ENCODE measurements at regions not wholly inside any gene's neighbourhood (a gene's known extent, or its start where the extent isn't known, plus 50 kb on each side); places are given as distances from the start of the nearest gene placed in this dataset.

GRCh38 chr14:94903338-94903737 is 133.4 kb upstream of the GSC start:
- Histone ChIP-seq H3K79me2 (ENCODE audit: insufficient read depth, low read depth, low read length) (no peaks in the 10 kb centered on the region), H3K4me2 (ENCODE audit: low read length) (no peak overlapping the region), H3K27ac (ENCODE audit: low read depth, low read length, poor library complexity, severe bottlenecking) (no peak overlapping the region), H4K20me1 (ENCODE audit: insufficient read depth, low read length) (no peaks in the 10 kb centered on the region), H3K36me3 (ENCODE audit: insufficient read depth, low read length) (no peaks in the 10 kb centered on the region), H3K4me1 (ENCODE audit: insufficient read depth, low read length, poor library complexity, severe bottlenecking) (no peaks in the 10 kb centered on the region), H3K4me3 (ENCODE audit: low read depth, low read length, poor library complexity, severe bottlenecking) (no peak overlapping the region), H3K9me3 (ENCODE audit: low read length) (no peaks in the 10 kb centered on the region), H2AFZ (ENCODE audit: low read length) (no peak overlapping the region), H3K9me2 (ENCODE audit: insufficient read depth, low read length) (no peaks in the 10 kb centered on the region)
- TF ChIP-seq CTCF (conservative IDR thresholded peaks at IDR 0.05; ENCODE audit: low read length), result no peak
- intact Hi-C loops (cut with micrococcal nuclease; ENCODE audit: unreplicated experiment), result no loop called here
- no TSS peak for BruUV-seq (replicated peaks)
- DNase-seq (ENCODE audit: low spot score), result no peak
- ChIA-PET POLR2A (no interaction called here), CTCF (ENCODE audit: unreplicated experiment) (no interaction called here)

- CTCF ChIA-PET (ENCODE audit: unreplicated experiment), result no interaction called here
- no peaks in the 10 kb centered on the region for H3K4me1 ChIP-seq (ENCODE audit: insufficient read depth, low read length, poor library complexity, severe bottlenecking)
- H3K4me2 ChIP-seq (ENCODE audit: low read length), result no peak overlapping the region
- intact Hi-C loops (cut with micrococcal nuclease; ENCODE audit: unreplicated experiment), result no loop called here
- no peaks in the 10 kb centered on the region for H3K79me2 ChIP-seq (ENCODE audit: insufficient read depth, low read depth, low read length)
- no peaks in the 10 kb centered on the region for H3K9me3 ChIP-seq (ENCODE audit: low read length)
- TF ChIP-seq CTCF (conservative IDR thresholded peaks at IDR 0.05; ENCODE audit: low read length) (no peak), EZH2phosphoT487 (IDR thresholded peaks at IDR 0.05; ENCODE audit: borderline replicate concordance, low read depth, low read length) (no peak)
- H3K27ac ChIP-seq (ENCODE audit: low read depth, low read length, poor library complexity, severe bottlenecking), result no peak overlapping the region
- DNase-seq (ENCODE audit: low spot score), result no peak
- H3K9me2 ChIP-seq (ENCODE audit: insufficient read depth, low read length), result no peaks in the 10 kb centered on the region
- no TSS peak for BruUV-seq (replicated peaks)
- H2AFZ ChIP-seq (ENCODE audit: low read length), result no peak overlapping the region
- H4K20me1 ChIP-seq (ENCODE audit: insufficient read depth, low read length), result no peaks in the 10 kb centered on the region
- no peaks in the 10 kb centered on the region for H3K36me3 ChIP-seq (ENCODE audit: insufficient read depth, low read length)
- POLR2A ChIA-PET, result no interaction called here
- H3K4me3 ChIP-seq (ENCODE audit: low read depth, low read length, poor library complexity, severe bottlenecking), result no peak overlapping the region
Observed at GRCh38 chr14:94897561-94897960, 127.6 kb upstream of the GSC start.

GRCh38 chr14:94897082-94897481 is 127.2 kb upstream of the GSC start:
- no peaks in the 10 kb centered on the region for H3K9me3 ChIP-seq (ENCODE audit: low read length)
- ChIA-PET CTCF (ENCODE audit: unreplicated experiment) (no interaction called here), POLR2A (no interaction called here)
- no peak overlapping the region for H2AFZ ChIP-seq (ENCODE audit: low read length)
- no peaks in the 10 kb centered on the region for H4K20me1 ChIP-seq (ENCODE audit: insufficient read depth, low read length)
- intact Hi-C loops (cut with micrococcal nuclease; ENCODE audit: unreplicated experiment), result no loop called here
- H3K27ac ChIP-seq (ENCODE audit: low read depth, low read length, poor library complexity, severe bottlenecking), result no peak overlapping the region
- no peak for TF ChIP-seq CTCF (conservative IDR thresholded peaks at IDR 0.05; ENCODE audit: low read length)
- TF ChIP-seq EZH2phosphoT487 (IDR thresholded peaks at IDR 0.05; ENCODE audit: borderline replicate concordance, low read depth, low read length), result no peak
- no peak overlapping the region for H3K4me2 ChIP-seq (ENCODE audit: low read length)
- H3K4me1 ChIP-seq (ENCODE audit: insufficient read depth, low read length, poor library complexity, severe bottlenecking), result no peaks in the 10 kb centered on the region
- no peaks in the 10 kb centered on the region for H3K9me2 ChIP-seq (ENCODE audit: insufficient read depth, low read length)
- no peak for DNase-seq (ENCODE audit: low spot score)
- H3K4me3 ChIP-seq (ENCODE audit: low read depth, low read length, poor library complexity, severe bottlenecking), result no peak overlapping the region
- no peaks in the 10 kb centered on the region for H3K79me2 ChIP-seq (ENCODE audit: insufficient read depth, low read depth, low read length)
- no TSS peak for BruUV-seq (replicated peaks)
- no peaks in the 10 kb centered on the region for H3K36me3 ChIP-seq (ENCODE audit: insufficient read depth, low read length)

All from OCI-LY7 (cell line).